GM12878 (cell line): ENCODE measurements at regions not wholly inside any gene's neighbourhood (a gene's known extent, or its start where the extent isn't known, plus 50 kb on each side); places are given as distances from the start of the nearest gene placed in this dataset.

Experiments
- ATAC-seq: fragments of 200-7000 bp; cut with Tn5 transposase; 3 replicates; pipeline ENCODE4 v1.9.1; 2020; ENCODE audit warnings: mild to moderate bottlenecking, moderate library complexity
- BruUV-seq: library from RNA; stranded (reverse); fragments of 400-500 nt; replicated peaks from 2 replicates; lab custom pipeline; 2021; lab: Mats Ljungman, UMichigan
- CTCF ChIA-PET: fragments of 300-600 bp; sonication (Branson Sonifier 250); formaldehyde crosslinking; extraction: SDS; loops from one replicate; lab custom pipeline; 2021; ENCODE audit warnings: inconsistent platforms; lab: Yijun Ruan, JAX
- POLR2A ChIA-PET: fragments of 350-600 bp; formaldehyde crosslinking; extraction: SDS; loops from one replicate; lab custom pipeline; 2021; ENCODE audit warnings: inconsistent platforms; lab: Charles Lee
- RAD21 ChIA-PET: fragments of 300-600 bp; sonication (Branson Sonifier 250); formaldehyde crosslinking; loops from one replicate; lab custom pipeline; 2023; ENCODE audit warnings: antibody characterized with exemption; ENCODE audit not compliant: unreplicated experiment; lab: Charles Lee
- SMC1A ChIA-PET: fragments of 300-600 bp; sonication (Branson Sonifier 250); formaldehyde crosslinking; loops from one replicate; lab custom pipeline; 2023; ENCODE audit not compliant: unreplicated experiment, uncharacterized antibody; lab: Charles Lee
- DNase-seq: peaks from one replicate; pipeline ENCODE4 v3.0.0-alpha.2; 2011; ENCODE audit warnings: low read depth, low spot score
- FAIRE-seq: peaks from 3 replicates; lab custom pipeline; 2011; peaks lifted over from hg19 to GRCh38; lab: Jason Lieb, UNC
- H2AFZ ChIP-seq: 2 replicates; pipeline ENCODE4 v1.6.0; 2011; ENCODE audit warnings: low read depth, low read length, control low read depth; ENCODE audit not compliant: control insufficient read depth
- H3K27ac ChIP-seq: 2 replicates; pipeline ENCODE4 v1.5.1; 2011; ENCODE audit warnings: control low read depth; ENCODE audit not compliant: control insufficient read depth, insufficient read depth
- H3K27me3 ChIP-seq, 2 experiments: replicated peaks in 1 of 2; 2 replicates each; pipeline versions ENCODE4 v1.6.0 to v1.6.1; 2011; ENCODE audit warnings: low read length in 1 of 2; ENCODE audit not compliant: control insufficient read depth in 2 of 2, insufficient read depth in 2 of 2
- H3K36me3 ChIP-seq, 2 experiments: 2 replicates each; pipeline ENCODE4 v1.5.1; 2011; ENCODE audit warnings: low read length in 1 of 2; ENCODE audit not compliant: control insufficient read depth in 2 of 2, insufficient read depth in 2 of 2
- H3K4me1 ChIP-seq: 2 replicates; pipeline ENCODE4 v1.6.1; 2011; ENCODE audit warnings: mild to moderate bottlenecking, low read length, moderate library complexity, mixed read lengths; ENCODE audit not compliant: control insufficient read depth, insufficient read depth
- H3K4me2 ChIP-seq: 2 replicates; pipeline ENCODE4 v1.6.0; 2011; ENCODE audit warnings: control low read depth; ENCODE audit not compliant: control insufficient read depth, insufficient read depth
- H3K4me3 ChIP-seq: fragments of 200-600 bp; sonication (generic); 2 replicates; pipeline ENCODE4 v1.5.1; 2016
- H3K79me2 ChIP-seq: 2 replicates; pipeline ENCODE4 v1.6.0; 2011; ENCODE audit warnings: low read length; ENCODE audit not compliant: control insufficient read depth, insufficient read depth
- H3K9ac ChIP-seq: 2 replicates; pipeline ENCODE4 v1.8.0; 2011; ENCODE audit warnings: low read length, control low read depth, mixed read lengths; ENCODE audit not compliant: control insufficient read depth, insufficient read depth
- H3K9me3 ChIP-seq: replicated peaks from 3 replicates; pipeline ENCODE4 v1.5.1; 2011; ENCODE audit warnings: mild to moderate bottlenecking, low read length; ENCODE audit not compliant: control insufficient read depth, insufficient read depth
- H4K20me1 ChIP-seq: 2 replicates; pipeline ENCODE4 v1.6.0; 2011; ENCODE audit not compliant: control insufficient read depth, insufficient read depth
- ASH2L ChIP-seq: fragments of 300-600, 200-600 bp; sonication (generic); IDR thresholded peaks from 2 replicates; pipeline ENCODE4 v1.6.1; 2017; ENCODE audit warnings: low read depth, mild to moderate bottlenecking, borderline replicate concordance
- ATF7 ChIP-seq: fragments of 450-650 bp; IDR thresholded peaks from 2 replicates; pipeline ENCODE4 v1.6.1; 2016; ENCODE audit warnings: low read depth, mild to moderate bottlenecking
- CREB1 ChIP-seq: IDR thresholded peaks from 2 replicates; pipeline ENCODE4 v1.6.1; 2012; ENCODE audit warnings: low read depth, mild to moderate bottlenecking, inconsistent platforms
- EED ChIP-seq: sonication (generic); IDR thresholded peaks from 2 replicates; pipeline ENCODE4 v1.6.1; 2016; ENCODE audit warnings: antibody characterized with exemption, low read depth
- HDGF ChIP-seq: fragments of 450-650 bp; IDR thresholded peaks from 2 replicates; pipeline ENCODE4 v1.6.1; 2016; ENCODE audit warnings: antibody characterized with exemption
- MYC ChIP-seq: IDR thresholded peaks from 2 replicates; pipeline ENCODE4 v1.6.1; 2011; ENCODE audit warnings: mild to moderate bottlenecking, low read length, moderate library complexity, inconsistent platforms; ENCODE audit not compliant: insufficient read depth, insufficient replicate concordance, insufficient read length, severe bottlenecking
- NFXL1 ChIP-seq: fragments of 450-650 bp; IDR thresholded peaks from 2 replicates; pipeline ENCODE4 v1.6.1; 2017; ENCODE audit warnings: antibody characterized with exemption, mild to moderate bottlenecking, borderline replicate concordance
- NR2C1 ChIP-seq: fragments of 450-650 bp; IDR thresholded peaks from 2 replicates; pipeline ENCODE4 v1.6.1; 2017; ENCODE audit warnings: antibody characterized with exemption, mild to moderate bottlenecking, moderate library complexity
- PAX5 ChIP-seq: IDR thresholded peaks from 2 replicates; pipeline ENCODE4 v1.6.1; 2011; ENCODE audit warnings: low read depth, low read length, borderline replicate concordance
- SP1 ChIP-seq: IDR thresholded peaks from one replicate; pipeline ENCODE4 v1.6.1; 2011; ENCODE audit warnings: low read depth, low read length
- TBL1XR1 ChIP-seq: IDR thresholded peaks from 2 replicates; pipeline ENCODE4 v1.6.1; 2012; ENCODE audit warnings: low read depth, low read length, improper control_type of control experiment
- ZNF217 ChIP-seq: fragments of 450-650 bp; IDR thresholded peaks from 2 replicates; pipeline ENCODE4 v1.6.1; 2017; ENCODE audit warnings: antibody characterized with exemption, mild to moderate bottlenecking
- ZNF384 ChIP-seq: IDR thresholded peaks from 2 replicates; pipeline ENCODE4 v1.6.1; 2012; ENCODE audit warnings: low read depth, mild to moderate bottlenecking, low read length, improper control_type of control experiment, borderline replicate concordance
- ZNF622 ChIP-seq: fragments of 450-650 bp; IDR thresholded peaks from 2 replicates; pipeline ENCODE4 v1.6.1; 2017; ENCODE audit warnings: mild to moderate bottlenecking, inconsistent platforms
- in situ Hi-C: fragments of 300-500 bp; cut with MboI; formaldehyde crosslinking; loops from 9 replicates; pipeline ENCODE4 v1.14.3; 2018; ENCODE audit warnings: mixed read lengths
- intact Hi-C: fragments of 100-400 bp; cut with micrococcal nuclease; formaldehyde crosslinking; loops from one replicate; pipeline ENCODE4 v1.14.2; 2022; ENCODE audit not compliant: unreplicated experiment
- TF ChIP-seq, protein P1 (sequence below): fragments of 150-350 bp; IDR thresholded peaks from 2 replicates; pipeline ENCODE4 v1.6.1; 2014; ENCODE audit warnings: mild to moderate bottlenecking, low read depth, low read length

DNA sequence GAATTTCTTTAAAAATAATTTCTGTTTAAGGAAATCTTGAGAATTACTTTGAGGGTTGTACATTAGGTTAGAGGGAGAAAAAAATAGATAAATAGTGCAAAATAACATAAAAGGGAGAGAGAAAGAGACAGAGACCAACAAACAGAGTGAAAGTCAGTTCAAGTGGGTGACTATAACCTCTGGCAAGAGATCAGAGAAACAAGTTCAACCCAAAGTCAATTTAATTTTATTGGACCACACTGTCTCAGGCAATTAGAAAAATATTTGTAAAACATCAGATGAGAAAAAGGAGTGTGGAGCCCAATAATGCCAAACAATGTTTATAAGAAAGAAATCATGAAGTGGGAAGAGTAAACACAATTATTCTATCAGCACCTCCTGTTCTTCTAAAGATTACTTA, 143.5 kb upstream of the GYPA start:
- SMC1A ChIA-PET, result no interaction called here
- BruUV-seq, result no TSS peak
- no peak overlapping the region for H3K27ac ChIP-seq
- in situ Hi-C loops, result no loop called here
- no peak overlapping the region for H3K4me3 ChIP-seq
- intact Hi-C loops, result no loop called here
- no peaks in the 10 kb centered on the region for H3K79me2 ChIP-seq
- no peak overlapping the region for H3K9ac ChIP-seq
- RAD21 ChIA-PET, result no interaction called here
- H4K20me1 ChIP-seq, result no peaks in the 10 kb centered on the region
- no peak overlapping the region for H2AFZ ChIP-seq
- H3K36me3 ChIP-seq, result no peaks in the 10 kb centered on the region
- ATAC-seq, result no peak
- no peaks in the 10 kb centered on the region for H3K4me1 ChIP-seq
- no peak for TF ChIP-seq CREB1
- no peak for TF ChIP-seq PAX5
- TF ChIP-seq TBL1XR1, result no peak
- no peak for TF ChIP-seq NR2C1
- no peak for TF ChIP-seq NFXL1
- TF ChIP-seq ZNF217, result no peak
- no peak for TF ChIP-seq ASH2L
- no peak for TF ChIP-seq HDGF
- no peak for TF ChIP-seq ZNF622
- no peak for TF ChIP-seq ATF7
- TF ChIP-seq, protein P1, sequence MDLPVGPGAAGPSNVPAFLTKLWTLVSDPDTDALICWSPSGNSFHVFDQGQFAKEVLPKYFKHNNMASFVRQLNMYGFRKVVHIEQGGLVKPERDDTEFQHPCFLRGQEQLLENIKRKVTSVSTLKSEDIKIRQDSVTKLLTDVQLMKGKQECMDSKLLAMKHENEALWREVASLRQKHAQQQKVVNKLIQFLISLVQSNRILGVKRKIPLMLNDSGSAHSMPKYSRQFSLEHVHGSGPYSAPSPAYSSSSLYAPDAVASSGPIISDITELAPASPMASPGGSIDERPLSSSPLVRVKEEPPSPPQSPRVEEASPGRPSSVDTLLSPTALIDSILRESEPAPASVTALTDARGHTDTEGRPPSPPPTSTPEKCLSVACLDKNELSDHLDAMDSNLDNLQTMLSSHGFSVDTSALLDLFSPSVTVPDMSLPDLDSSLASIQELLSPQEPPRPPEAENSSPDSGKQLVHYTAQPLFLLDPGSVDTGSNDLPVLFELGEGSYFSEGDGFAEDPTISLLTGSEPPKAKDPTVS, result no peak
- TF ChIP-seq SP1, result no peak
- no peak for TF ChIP-seq ZNF384
- TF ChIP-seq MYC, result no peak
- TF ChIP-seq EED, result no peak
- TF ChIP-seq, all 136 proteins: peak for 0
- ChIA-PET CTCF (no interaction called here), POLR2A (no interaction called here)
- no peak for DNase-seq
- Histone ChIP-seq H3K27me3 (no peaks in the 10 kb centered on the region), H3K4me2 (no peak overlapping the region), H3K9me3 (no peaks in the 10 kb centered on the region)
- FAIRE-seq, result no peak
